ENCODE measurements at regions not wholly inside any gene's neighbourhood (a gene's known extent, or its start where the extent isn't known, plus 50 kb on each side); places are given as distances from the start of the nearest gene placed in this dataset.

DNA sequence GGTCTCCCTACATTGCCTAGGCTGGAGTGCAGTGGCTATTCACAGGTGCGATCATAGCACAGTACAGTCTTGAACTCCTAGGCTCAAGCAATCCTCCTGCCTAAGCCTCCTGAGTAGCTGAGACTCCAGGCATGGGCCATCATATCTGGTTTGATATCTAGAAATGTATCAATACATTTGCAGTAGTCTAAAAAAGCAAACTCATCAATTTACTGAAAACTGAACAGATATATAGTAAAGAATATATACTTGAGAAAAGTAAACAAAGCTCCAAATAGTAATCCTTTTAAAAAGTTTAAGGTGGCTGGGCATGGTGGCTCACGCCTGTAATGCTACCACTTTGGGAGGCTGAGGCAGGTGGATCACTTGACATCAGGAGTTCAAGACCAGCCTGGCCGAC lies 57.1 kb upstream of the KMT2C start:
- H2BK12ac ChIP-seq (ENCODE audit: low read length): no peak overlapping the region
- H2BK15ac ChIP-seq (ENCODE audit: low read length): no peak overlapping the region
- no peak overlapping the region for H3K4me2 ChIP-seq (ENCODE audit: insufficient read depth, low read length, poor library complexity, severe bottlenecking)
- no peak for DNase-seq (ENCODE audit: low spot score)
- no CpG with 5 or more reads among the region's 3 CpGs for WGBS, 2 donors (ENCODE audit: extremely low coverage in 2 of 2, insufficient read length in 2 of 2, insufficient replicate concordance in 1 of 2)
- no peaks in the 10 kb centered on the region for H3K36me3 ChIP-seq (replicated peaks in 1 of 2; ENCODE audit: control insufficient read depth in 2 of 2, insufficient read depth in 2 of 2, low read length in 2 of 2)
- no peaks in the 10 kb centered on the region for H3K4me1 ChIP-seq (ENCODE audit: control insufficient read depth in 2 of 2, insufficient read depth in 1 of 2, low read depth in 1 of 2, low read length in 2 of 2)
- no peak overlapping the region for H2AFZ ChIP-seq (ENCODE audit: low read length)
- no peaks in the 10 kb centered on the region for H3K9me3 ChIP-seq (replicated peaks in 1 of 2; ENCODE audit: control insufficient read depth in 2 of 2, insufficient read depth in 1 of 2, low read depth in 1 of 2, low read length in 2 of 2)
- no peak overlapping the region for H3K27ac ChIP-seq (replicated peaks; ENCODE audit: low read length)
- no peaks in the 10 kb centered on the region for H3K79me1 ChIP-seq (ENCODE audit: low read depth, low read length)
- no peak overlapping the region for H2BK120ac ChIP-seq (ENCODE audit: low read depth, low read length)
- no peak overlapping the region for H2BK5ac ChIP-seq (ENCODE audit: low read length)
- no peak overlapping the region for H3K18ac ChIP-seq (ENCODE audit: low read length)
- H3K4ac ChIP-seq (ENCODE audit: low read length): no peak overlapping the region
- H3K27me3 ChIP-seq (ENCODE audit: control insufficient read depth in 3 of 3, insufficient read depth in 3 of 3, low read depth in 1 of 3, low read length in 3 of 3): no peaks in the 10 kb centered on the region
- no peak overlapping the region for H4K8ac ChIP-seq (ENCODE audit: low read depth, low read length)
- H3K14ac ChIP-seq (ENCODE audit: low read length): no peak overlapping the region
- no peak overlapping the region for H3K23ac ChIP-seq (ENCODE audit: low read depth, low read length, poor library complexity)
- no peak overlapping the region for H4K91ac ChIP-seq (ENCODE audit: low read depth, low read length, poor library complexity)
- no peak overlapping the region for H3K9ac ChIP-seq (ENCODE audit: low read depth, low read length, poor library complexity)
- H2AK5ac ChIP-seq (ENCODE audit: low read depth, low read length): no peak overlapping the region
- no peak overlapping the region for H3K4me3 ChIP-seq (ENCODE audit: low read length in 2 of 2)

DNA sequence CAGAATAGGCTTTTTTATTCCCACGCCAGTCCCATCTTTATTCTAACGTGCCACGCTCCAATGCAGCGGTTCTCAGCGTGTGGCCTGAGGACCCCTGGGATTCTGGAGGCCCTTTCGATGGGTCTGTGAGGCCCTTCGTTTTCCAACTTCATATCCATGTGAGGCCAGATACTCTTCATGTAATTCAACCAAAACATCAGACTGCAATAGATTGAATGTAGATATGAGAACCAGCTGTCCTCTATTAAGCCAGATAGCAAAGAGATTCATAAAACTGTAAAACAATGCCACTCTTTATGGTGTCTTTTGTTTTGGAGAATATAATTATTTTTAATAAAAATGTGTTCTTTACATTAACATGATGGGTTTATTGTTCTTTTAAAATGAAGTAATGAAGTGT lies 53.2 kb upstream of the KMT2C start:
- no peaks in the 10 kb centered on the region for H3K27me3 ChIP-seq (ENCODE audit: control insufficient read depth in 3 of 3, insufficient read depth in 3 of 3, low read depth in 1 of 3, low read length in 3 of 3)
- no peak overlapping the region for H3K14ac ChIP-seq (ENCODE audit: low read length)
- no peak overlapping the region for H2BK5ac ChIP-seq (ENCODE audit: low read length)
- H3K36me3 ChIP-seq (replicated peaks in 1 of 2; ENCODE audit: control insufficient read depth in 2 of 2, insufficient read depth in 2 of 2, low read length in 2 of 2): no peaks in the 10 kb centered on the region
- H4K91ac ChIP-seq (ENCODE audit: low read depth, low read length, poor library complexity): no peak overlapping the region
- H3K23ac ChIP-seq (ENCODE audit: low read depth, low read length, poor library complexity): no peak overlapping the region
- no peak overlapping the region for H2AK5ac ChIP-seq (ENCODE audit: low read depth, low read length)
- H3K79me1 ChIP-seq (ENCODE audit: low read depth, low read length): no peaks in the 10 kb centered on the region
- no peak overlapping the region for H3K18ac ChIP-seq (ENCODE audit: low read length)
- no peak for DNase-seq (ENCODE audit: low spot score)
- no peak overlapping the region for H2BK15ac ChIP-seq (ENCODE audit: low read length)
- H3K9me3 ChIP-seq (replicated peaks in 1 of 2; ENCODE audit: control insufficient read depth in 2 of 2, insufficient read depth in 1 of 2, low read depth in 1 of 2, low read length in 2 of 2): no peaks in the 10 kb centered on the region
- no peak overlapping the region for H4K8ac ChIP-seq (ENCODE audit: low read depth, low read length)
- H3K9ac ChIP-seq (ENCODE audit: low read depth, low read length, poor library complexity): no peak overlapping the region
- H2AFZ ChIP-seq (ENCODE audit: low read length): no peak overlapping the region
- no peak overlapping the region for H2BK12ac ChIP-seq (ENCODE audit: low read length)
- H3K4me2 ChIP-seq (ENCODE audit: insufficient read depth, low read length, poor library complexity, severe bottlenecking): no peak overlapping the region
- no peak overlapping the region for H3K4ac ChIP-seq (ENCODE audit: low read length)
- no peaks in the 10 kb centered on the region for H3K4me1 ChIP-seq (ENCODE audit: control insufficient read depth in 2 of 2, insufficient read depth in 1 of 2, low read depth in 1 of 2, low read length in 2 of 2)
- H3K4me3 ChIP-seq (ENCODE audit: low read length in 2 of 2): no peak overlapping the region
- no peak overlapping the region for H3K27ac ChIP-seq (replicated peaks; ENCODE audit: low read length)
- no peak overlapping the region for H2BK120ac ChIP-seq (ENCODE audit: low read depth, low read length)
- WGBS, 2 donors (ENCODE audit: extremely low coverage in 2 of 2, insufficient read length in 2 of 2, insufficient replicate concordance in 1 of 2): no CpG with 5 or more reads among the region's 7 CpGs

DNA sequence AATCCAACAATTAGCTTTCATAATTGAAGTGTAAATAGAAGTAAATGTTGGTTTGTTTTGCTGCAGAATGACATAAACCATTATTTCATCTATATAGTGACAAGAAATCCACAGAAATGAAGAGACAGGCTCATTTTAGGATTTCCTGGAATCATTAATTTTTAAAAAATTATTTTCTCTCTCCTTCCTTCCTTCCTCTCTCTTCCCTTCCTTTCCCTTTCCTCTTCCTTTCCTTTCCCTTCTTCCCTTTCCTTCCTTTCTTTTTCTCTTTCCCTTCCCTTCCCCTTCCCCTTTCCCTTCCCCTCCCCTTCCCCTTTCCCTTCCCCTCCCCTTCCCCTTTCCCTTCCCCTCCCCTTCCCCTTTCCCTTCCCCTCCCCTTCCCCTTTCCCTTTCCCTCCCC lies 51.2 kb upstream of the KMT2C start:
- Histone ChIP-seq H3K4me2 (ENCODE audit: insufficient read depth, low read length, poor library complexity, severe bottlenecking) (no peak overlapping the region), H3K4me1 (ENCODE audit: control insufficient read depth in 2 of 2, insufficient read depth in 1 of 2, low read depth in 1 of 2, low read length in 2 of 2) (no peaks in the 10 kb centered on the region), H3K14ac (ENCODE audit: low read length) (no peak overlapping the region), H3K27ac (replicated peaks; ENCODE audit: low read length) (no peak overlapping the region), H3K79me1 (ENCODE audit: low read depth, low read length) (no peaks in the 10 kb centered on the region), H2BK5ac (ENCODE audit: low read length) (no peak overlapping the region), H3K36me3 (replicated peaks in 1 of 2; ENCODE audit: control insufficient read depth in 2 of 2, insufficient read depth in 2 of 2, low read length in 2 of 2) (no peaks in the 10 kb centered on the region), H3K4ac (ENCODE audit: low read length) (no peak overlapping the region), H3K23ac (ENCODE audit: low read depth, low read length, poor library complexity) (no peak overlapping the region), H4K91ac (ENCODE audit: low read depth, low read length, poor library complexity) (no peak overlapping the region), H3K9me3 (replicated peaks in 1 of 2; ENCODE audit: control insufficient read depth in 2 of 2, insufficient read depth in 1 of 2, low read depth in 1 of 2, low read length in 2 of 2) (no peaks in the 10 kb centered on the region), H2AK5ac (ENCODE audit: low read depth, low read length) (no peak overlapping the region), H3K9ac (ENCODE audit: low read depth, low read length, poor library complexity) (no peak overlapping the region), H3K18ac (ENCODE audit: low read length) (no peak overlapping the region), H4K8ac (ENCODE audit: low read depth, low read length) (no peak overlapping the region), H2BK120ac (ENCODE audit: low read depth, low read length) (no peak overlapping the region), H2AFZ (ENCODE audit: low read length) (no peak overlapping the region), H3K4me3 (ENCODE audit: low read length in 2 of 2) (no peak overlapping the region), H2BK15ac (ENCODE audit: low read length) (no peak overlapping the region), H3K27me3 (ENCODE audit: control insufficient read depth in 3 of 3, insufficient read depth in 3 of 3, low read depth in 1 of 3, low read length in 3 of 3) (no peaks in the 10 kb centered on the region), H2BK12ac (ENCODE audit: low read length) (no peak overlapping the region)
- no peak for DNase-seq (ENCODE audit: low spot score)

DNA sequence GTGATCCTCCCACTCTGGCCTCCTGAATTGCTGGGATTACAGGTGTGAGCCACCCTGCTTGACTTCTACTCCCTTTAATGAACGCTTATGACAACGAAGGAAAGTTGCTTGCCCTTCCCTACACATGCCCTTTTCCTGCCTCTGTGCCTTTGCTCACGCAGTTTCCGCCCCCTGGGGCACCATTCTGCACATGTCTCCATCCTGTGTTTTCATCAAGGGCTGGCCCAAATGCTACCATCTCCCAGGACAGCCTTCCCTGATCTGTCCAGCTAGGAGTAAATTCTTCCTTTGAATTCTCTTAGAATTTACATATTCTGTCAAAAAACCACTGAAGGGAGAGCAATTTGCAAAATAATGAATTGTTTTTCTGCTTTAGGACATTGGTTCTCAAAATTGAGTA lies 50.0 kb upstream of the KMT2C start:
- Histone ChIP-seq H3K4me1 (ENCODE audit: control insufficient read depth in 2 of 2, insufficient read depth in 1 of 2, low read depth in 1 of 2, low read length in 2 of 2) (no peaks in the 10 kb centered on the region), H3K4ac (ENCODE audit: low read length) (no peak overlapping the region), H2BK5ac (ENCODE audit: low read length) (no peak overlapping the region), H3K4me2 (ENCODE audit: insufficient read depth, low read length, poor library complexity, severe bottlenecking) (no peak overlapping the region), H3K18ac (ENCODE audit: low read length) (no peak overlapping the region), H3K27me3 (ENCODE audit: control insufficient read depth in 3 of 3, insufficient read depth in 3 of 3, low read depth in 1 of 3, low read length in 3 of 3) (no peaks in the 10 kb centered on the region), H2AFZ (ENCODE audit: low read length) (no peak overlapping the region), H3K14ac (ENCODE audit: low read length) (no peak overlapping the region), H3K23ac (ENCODE audit: low read depth, low read length, poor library complexity) (no peak overlapping the region), H4K8ac (ENCODE audit: low read depth, low read length) (no peak overlapping the region), H2BK15ac (ENCODE audit: low read length) (no peak overlapping the region), H3K27ac (replicated peaks; ENCODE audit: low read length) (no peak overlapping the region), H3K4me3 (ENCODE audit: low read length in 2 of 2) (no peak overlapping the region), H2BK120ac (ENCODE audit: low read depth, low read length) (no peak overlapping the region), H3K9ac (ENCODE audit: low read depth, low read length, poor library complexity) (no peak overlapping the region), H4K91ac (ENCODE audit: low read depth, low read length, poor library complexity) (no peak overlapping the region), H2AK5ac (ENCODE audit: low read depth, low read length) (no peak overlapping the region), H3K36me3 (replicated peaks in 1 of 2; ENCODE audit: control insufficient read depth in 2 of 2, insufficient read depth in 2 of 2, low read length in 2 of 2) (no peaks in the 10 kb centered on the region), H2BK12ac (ENCODE audit: low read length) (no peak overlapping the region), H3K79me1 (ENCODE audit: low read depth, low read length) (no peaks in the 10 kb centered on the region), H3K9me3 (replicated peaks in 1 of 2; ENCODE audit: control insufficient read depth in 2 of 2, insufficient read depth in 1 of 2, low read depth in 1 of 2, low read length in 2 of 2) (no peaks in the 10 kb centered on the region)
- DNase-seq (ENCODE audit: low spot score): no peak
- WGBS, 2 donors (ENCODE audit: extremely low coverage in 2 of 2, insufficient read length in 2 of 2, insufficient replicate concordance in 1 of 2): no CpG with 5 or more reads among the region's 4 CpGs
